T-helper 17 cell (primary cell): ENCODE measurements at regions not wholly inside any gene's neighbourhood (a gene's known extent, or its start where the extent isn't known, plus 50 kb on each side); places are given as distances from the start of the nearest gene placed in this dataset.

Experiments
- ATAC-seq: fragments of 150-1000 bp; cut with Tn5 transposase; 2 replicates; pipeline ENCODE4 v1.10.0; 2021; ENCODE audit warnings: mild to moderate bottlenecking, moderate library complexity
- DNase-seq, 3 donors: peaks; one replicate each; pipeline versions ENCODE4 v3.0.0 to v3.0.0-alpha.2; 2020 to 2021
- H3K9me3 ChIP-seq: one replicate; pipeline ENCODE4 v1.7.0; 2013; ENCODE audit warnings: low read length, mild to moderate bottlenecking; ENCODE audit not compliant: control insufficient read depth, poor library complexity, severe bottlenecking
- H3K27ac Mint-ChIP-seq: one replicate; pipeline ENCODE4 v1.8.0; 2022; ENCODE audit warnings: mild to moderate bottlenecking, moderate library complexity, mixed read lengths
- H3K27me3 Mint-ChIP-seq: one replicate; pipeline ENCODE4 v1.8.0; 2022; ENCODE audit warnings: mixed read lengths
- H3K36me3 Mint-ChIP-seq: one replicate; pipeline ENCODE4 v1.8.0; 2022; ENCODE audit warnings: low read depth, mixed read lengths
- H3K4me1 Mint-ChIP-seq: one replicate; pipeline ENCODE4 v1.8.0; 2022; ENCODE audit warnings: mild to moderate bottlenecking, mixed read lengths
- H3K4me3 Mint-ChIP-seq: one replicate; pipeline ENCODE4 v1.8.0; 2022; ENCODE audit warnings: mild to moderate bottlenecking, moderate library complexity, mixed read lengths

GRCh38 chr15:100824211-100824610 lies 55.4 kb upstream of the ALDH1A3 start:
- Mint-ChIP-seq H3K4me3 (no peak overlapping the region), H3K27me3 (peaks cover 40% of the 10 kb centered on the region)
- no peak for ATAC-seq

GRCh38 chr15:100829457-100829856 lies 50.2 kb upstream of the ALDH1A3 start:
- Mint-ChIP-seq H3K36me3 (no peaks in the 10 kb centered on the region), H3K27ac (no peak overlapping the region), H3K27me3 (peaks cover 65% of the 10 kb centered on the region), H3K4me1 (no peaks in the 10 kb centered on the region), H3K4me3 (no peak overlapping the region)
- no peaks in the 10 kb centered on the region for H3K9me3 ChIP-seq
- no peak for DNase-seq
- ATAC-seq: no peak

More at GRCh38 chr15:100824211-100824610, 55.4 kb upstream of the ALDH1A3 start:
- DNase-seq: no peak
- Mint-ChIP-seq H3K4me1 (no peaks in the 10 kb centered on the region), H3K27ac (no peak overlapping the region), H3K36me3 (no peaks in the 10 kb centered on the region)
- no peaks in the 10 kb centered on the region for H3K9me3 ChIP-seq
